Activated naive CD8-positive, alpha-beta T cell treated with anti-CD3 and anti-CD28 coated beads, Interleukin-2, amount 10 ng/mL, durations not matched to agents 7 days and 5 days (primary cell): ENCODE measurements at regions not wholly inside any gene's neighbourhood (a gene's known extent, or its start where the extent isn't known, plus 50 kb on each side); places are given as distances from the start of the nearest gene placed in this dataset.

Experiments used
- ATAC-seq: fragments of 150-1000 bp; cut with Tn5 transposase; one replicate; pipeline ENCODE4 v1.10.0; 2021; ENCODE audit warnings: low read depth, moderate library complexity
- POLR2A ChIA-PET: fragments of 350-600 bp; sonication (Branson Sonifier 250); formaldehyde crosslinking; loops from one replicate; lab custom pipeline; 2021; ENCODE audit warnings: antibody characterized with exemption; lab: Charles Lee
- DNase-seq: peaks from one replicate; pipeline ENCODE4 v3.0.0; 2021
- H3K27ac Mint-ChIP-seq: one replicate; pipeline ENCODE4 v1.8.0; 2022; ENCODE audit warnings: mild to moderate bottlenecking, mixed read lengths
- H3K27me3 Mint-ChIP-seq: one replicate; pipeline ENCODE4 v1.8.0; 2022; ENCODE audit warnings: mild to moderate bottlenecking, moderate library complexity, mixed read lengths
- H3K36me3 Mint-ChIP-seq: one replicate; pipeline ENCODE4 v1.8.0; 2021; ENCODE audit warnings: mild to moderate bottlenecking, mixed read lengths
- H3K4me1 Mint-ChIP-seq: one replicate; pipeline ENCODE4 v1.8.0; 2021; ENCODE audit warnings: mixed read lengths
- H3K4me3 Mint-ChIP-seq: one replicate; pipeline ENCODE4 v1.8.0; 2022; ENCODE audit warnings: mild to moderate bottlenecking, moderate library complexity, mixed read lengths
- H3K9me3 Mint-ChIP-seq: one replicate; pipeline ENCODE4 v1.8.0; 2021; ENCODE audit warnings: mixed read lengths

- ATAC-seq = no peak
- Mint-ChIP-seq H3K4me1 (no peaks in the 10 kb centered on the region), H3K9me3 (no peaks in the 10 kb centered on the region), H3K36me3 (no peaks in the 10 kb centered on the region), H3K27ac (no peak overlapping the region), H3K4me3 (no peak overlapping the region), H3K27me3 (no peaks in the 10 kb centered on the region)
- POLR2A ChIA-PET = no interaction called here
- DNase-seq = no peak
Observed at GRCh38 chr12:82130762-82131161, 227.4 kb downstream of the CCDC59 start.

- Mint-ChIP-seq H3K27me3 (no peaks in the 10 kb centered on the region), H3K9me3 (peaks cover 1% of the 10 kb centered on the region), H3K36me3 (no peaks in the 10 kb centered on the region), H3K27ac (no peak overlapping the region), H3K4me3 (no peak overlapping the region), H3K4me1 (no peaks in the 10 kb centered on the region)
- ATAC-seq (no peak), DNase-seq (no peak)
- POLR2A ChIA-PET = no interaction called here
Observed at GRCh38 chr12:82124711-82125380, 233.3 kb downstream of the CCDC59 start.

DNA sequence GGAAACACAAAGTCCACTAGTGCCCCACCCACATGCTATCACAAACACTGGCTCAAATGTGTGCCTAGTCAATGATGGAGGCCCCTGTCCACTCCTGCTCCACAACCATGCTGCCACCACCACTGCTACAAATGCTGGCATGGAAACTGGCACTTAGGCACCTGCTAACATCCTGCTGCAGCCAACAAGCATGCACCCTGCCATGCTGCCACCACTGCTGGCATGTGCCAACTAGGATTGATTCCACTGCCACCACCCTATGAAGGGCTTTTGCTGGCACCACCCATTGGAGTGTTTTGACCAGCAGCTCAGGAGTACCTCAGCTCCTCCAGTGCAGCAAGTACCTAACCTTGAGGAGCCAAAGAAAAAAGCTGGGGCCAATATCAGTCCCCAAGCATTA, 236.6 kb downstream of the CCDC59 start:
- Mint-ChIP-seq H3K4me3 (no peak overlapping the region), H3K4me1 (no peaks in the 10 kb centered on the region), H3K27me3 (no peaks in the 10 kb centered on the region), H3K36me3 (no peaks in the 10 kb centered on the region), H3K9me3 (peaks cover 3% of the 10 kb centered on the region), H3K27ac (no peak overlapping the region)
- POLR2A ChIA-PET = no interaction called here
- DNase-seq (no peak), ATAC-seq (no peak)

DNA sequence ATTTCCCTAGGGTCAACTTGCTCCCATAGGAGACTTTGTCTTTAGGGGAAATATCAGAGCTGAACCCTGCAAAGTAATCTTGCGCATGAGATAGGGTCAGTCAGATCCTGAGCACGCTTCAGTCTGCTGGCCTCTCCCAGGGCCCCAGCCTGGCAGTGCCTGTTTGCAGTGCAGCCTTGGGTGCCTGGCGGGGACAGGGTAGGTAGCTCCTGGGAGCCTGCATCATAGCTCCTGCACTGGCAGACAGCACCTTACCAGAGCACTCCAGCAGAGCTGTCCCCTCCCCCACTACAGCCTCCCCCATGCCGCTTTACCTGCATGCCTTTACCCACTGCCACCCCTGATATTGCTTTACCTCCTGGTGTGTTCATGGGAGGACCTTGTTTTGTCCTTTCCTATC, 237.3 kb downstream of the CCDC59 start:
- Mint-ChIP-seq H3K4me1 (no peaks in the 10 kb centered on the region), H3K27me3 (no peaks in the 10 kb centered on the region), H3K9me3 (peaks cover 3% of the 10 kb centered on the region), H3K27ac (no peak overlapping the region), H3K36me3 (no peaks in the 10 kb centered on the region), H3K4me3 (no peak overlapping the region)
- DNase-seq = no peak
- POLR2A ChIA-PET = no interaction called here
- ATAC-seq = no peak

- H3K9me3 Mint-ChIP-seq = no peaks in the 10 kb centered on the region
- H3K36me3 Mint-ChIP-seq = no peaks in the 10 kb centered on the region
- ATAC-seq (no peak), DNase-seq (no peak)
- no peak overlapping the region for H3K4me3 Mint-ChIP-seq
- POLR2A ChIA-PET = no interaction called here
- H3K27me3 Mint-ChIP-seq = no peaks in the 10 kb centered on the region
- H3K4me1 Mint-ChIP-seq = no peaks in the 10 kb centered on the region
- no peak overlapping the region for H3K27ac Mint-ChIP-seq
Observed at GRCh38 chr12:82109243-82109642, 248.9 kb downstream of the CCDC59 start.

DNA sequence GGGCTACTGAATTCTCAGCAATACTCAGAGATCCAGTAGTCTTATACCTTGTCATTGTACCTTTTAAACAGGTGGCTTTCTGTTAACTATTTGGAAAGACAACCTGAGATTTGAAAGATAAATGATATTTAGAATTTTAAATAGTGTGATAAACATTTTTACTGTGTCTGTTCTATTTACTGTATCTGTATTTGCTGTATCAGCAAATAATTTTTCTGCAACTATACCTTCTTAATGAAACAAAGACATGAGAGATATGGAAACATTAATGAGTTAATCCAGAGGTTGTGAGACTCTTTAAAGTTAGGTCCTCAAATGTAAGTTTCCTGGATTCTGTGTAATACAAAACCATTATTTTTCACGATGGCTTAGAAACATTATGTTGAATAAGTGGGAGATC, 249.6 kb downstream of the CCDC59 start:
- no peaks in the 10 kb centered on the region for H3K27me3 Mint-ChIP-seq
- H3K27ac Mint-ChIP-seq = no peak overlapping the region
- no peak overlapping the region for H3K4me3 Mint-ChIP-seq
- H3K9me3 Mint-ChIP-seq = no peaks in the 10 kb centered on the region
- ATAC-seq (no peak), DNase-seq (no peak)
- POLR2A ChIA-PET = no interaction called here
- no peaks in the 10 kb centered on the region for H3K4me1 Mint-ChIP-seq
- no peaks in the 10 kb centered on the region for H3K36me3 Mint-ChIP-seq

GRCh38 chr12:82099216-82099615, 259.0 kb downstream of the CCDC59 start:
- ATAC-seq (no peak), DNase-seq (no peak)
- POLR2A ChIA-PET = no interaction called here
- Mint-ChIP-seq H3K36me3 (no peaks in the 10 kb centered on the region), H3K27ac (no peak overlapping the region), H3K27me3 (no peaks in the 10 kb centered on the region), H3K4me3 (no peak overlapping the region), H3K4me1 (no peaks in the 10 kb centered on the region), H3K9me3 (no peaks in the 10 kb centered on the region)

DNA sequence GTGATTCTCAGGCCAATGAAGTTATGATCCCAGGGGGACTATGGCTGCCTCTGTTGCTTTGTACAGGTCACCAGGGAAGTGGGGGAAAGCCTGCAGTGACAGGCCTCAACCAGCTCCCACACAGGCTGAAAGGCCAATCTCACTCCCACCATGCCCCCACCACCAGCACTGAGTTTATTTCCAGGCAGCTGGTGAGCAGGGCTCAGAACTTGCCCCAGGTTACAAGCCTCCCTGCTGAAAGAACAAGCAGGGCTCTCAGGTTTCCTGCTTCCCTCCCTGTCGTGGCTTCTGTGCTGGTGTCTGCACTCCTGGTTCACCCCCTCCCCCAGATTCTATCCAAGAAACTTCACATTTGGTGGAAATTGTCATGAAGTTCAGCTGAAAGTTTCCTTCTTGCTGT, 260.3 kb downstream of the CCDC59 start:
- H3K9me3 Mint-ChIP-seq = no peaks in the 10 kb centered on the region
- H3K4me1 Mint-ChIP-seq = no peaks in the 10 kb centered on the region
- no peaks in the 10 kb centered on the region for H3K27me3 Mint-ChIP-seq
- H3K4me3 Mint-ChIP-seq = no peak overlapping the region
- H3K27ac Mint-ChIP-seq = no peak overlapping the region
- POLR2A ChIA-PET = no interaction called here
- DNase-seq (no peak), ATAC-seq (no peak)
- H3K36me3 Mint-ChIP-seq = no peaks in the 10 kb centered on the region

DNA sequence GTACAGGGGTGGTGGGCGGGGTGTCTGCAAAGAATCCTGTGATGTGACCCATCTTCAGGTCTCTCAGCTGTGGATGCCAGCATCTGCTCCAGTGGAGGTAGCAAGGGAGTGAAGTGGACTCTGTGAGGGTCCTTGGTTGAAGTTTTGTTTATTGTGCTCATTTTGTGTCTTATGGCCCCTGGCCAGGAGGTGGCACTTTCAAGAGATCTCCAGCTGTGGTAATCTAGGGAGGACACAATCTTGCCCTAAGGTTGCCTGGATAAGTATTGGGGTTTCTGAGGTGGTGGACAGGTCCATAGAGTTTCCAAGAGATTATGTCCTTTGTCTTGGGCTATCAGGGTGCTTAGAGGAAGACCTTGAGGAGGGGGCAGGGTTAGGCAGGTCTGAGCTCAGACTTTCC, 260.7 kb downstream of the CCDC59 start:
- H3K9me3 Mint-ChIP-seq = no peaks in the 10 kb centered on the region
- H3K4me3 Mint-ChIP-seq = no peak overlapping the region
- H3K4me1 Mint-ChIP-seq = no peaks in the 10 kb centered on the region
- no peaks in the 10 kb centered on the region for H3K27me3 Mint-ChIP-seq
- no peak for ATAC-seq
- POLR2A ChIA-PET = no interaction called here
- no peak overlapping the region for H3K27ac Mint-ChIP-seq
- H3K36me3 Mint-ChIP-seq = no peaks in the 10 kb centered on the region
- DNase-seq = no peak

DNA sequence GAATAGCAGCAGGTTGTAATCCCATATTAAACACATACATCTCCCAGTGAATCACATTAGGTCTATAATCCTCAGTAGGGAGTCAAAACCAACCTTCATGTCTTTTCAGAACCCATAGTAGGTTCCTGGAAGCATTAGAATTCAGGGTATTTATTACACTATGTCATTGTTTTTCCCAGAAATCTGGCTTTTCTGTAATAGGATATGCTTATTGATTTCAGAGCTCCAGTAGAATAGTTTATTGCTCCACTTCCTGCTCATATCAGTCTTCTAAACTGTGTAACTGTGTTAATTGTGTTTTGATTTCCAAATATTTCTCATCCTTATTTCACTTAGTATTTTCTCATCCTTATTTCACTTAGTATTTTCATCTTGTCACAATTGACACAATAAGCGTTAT, 268.0 kb downstream of the CCDC59 start:
- no peak for DNase-seq
- Mint-ChIP-seq H3K4me1 (no peaks in the 10 kb centered on the region), H3K27ac (no peak overlapping the region), H3K27me3 (no peaks in the 10 kb centered on the region), H3K4me3 (no peak overlapping the region), H3K9me3 (no peaks in the 10 kb centered on the region), H3K36me3 (no peaks in the 10 kb centered on the region)
- no peak for ATAC-seq
- POLR2A ChIA-PET = no interaction called here

GRCh38 chr12:82089369-82090121, 268.6 kb downstream of the CCDC59 start:
- ATAC-seq = no peak
- Mint-ChIP-seq H3K4me3 (no peak overlapping the region), H3K27ac (no peak overlapping the region), H3K9me3 (no peaks in the 10 kb centered on the region), H3K27me3 (no peaks in the 10 kb centered on the region), H3K36me3 (no peaks in the 10 kb centered on the region), H3K4me1 (no peaks in the 10 kb centered on the region)
- no peak for DNase-seq
- POLR2A ChIA-PET = no interaction called here

- H3K36me3 Mint-ChIP-seq = no peaks in the 10 kb centered on the region
- no peak overlapping the region for H3K4me3 Mint-ChIP-seq
- H3K27me3 Mint-ChIP-seq = no peaks in the 10 kb centered on the region
- no peaks in the 10 kb centered on the region for H3K9me3 Mint-ChIP-seq
- DNase-seq = no peak
- ATAC-seq = no peak
- POLR2A ChIA-PET = no interaction called here
- no peak overlapping the region for H3K27ac Mint-ChIP-seq
- H3K4me1 Mint-ChIP-seq = no peaks in the 10 kb centered on the region
Observed at GRCh38 chr12:82082501-82082900, 275.7 kb downstream of the CCDC59 start.

GRCh38 chr12:82069931-82070514, 288.2 kb downstream of the CCDC59 start:
- no peaks in the 10 kb centered on the region for H3K9me3 Mint-ChIP-seq
- no peaks in the 10 kb centered on the region for H3K27me3 Mint-ChIP-seq
- H3K36me3 Mint-ChIP-seq = no peaks in the 10 kb centered on the region
- no peak overlapping the region for H3K27ac Mint-ChIP-seq
- DNase-seq = no peak
- no peak overlapping the region for H3K4me3 Mint-ChIP-seq
- POLR2A ChIA-PET = no interaction called here
- no peak for ATAC-seq
- no peaks in the 10 kb centered on the region for H3K4me1 Mint-ChIP-seq

DNA sequence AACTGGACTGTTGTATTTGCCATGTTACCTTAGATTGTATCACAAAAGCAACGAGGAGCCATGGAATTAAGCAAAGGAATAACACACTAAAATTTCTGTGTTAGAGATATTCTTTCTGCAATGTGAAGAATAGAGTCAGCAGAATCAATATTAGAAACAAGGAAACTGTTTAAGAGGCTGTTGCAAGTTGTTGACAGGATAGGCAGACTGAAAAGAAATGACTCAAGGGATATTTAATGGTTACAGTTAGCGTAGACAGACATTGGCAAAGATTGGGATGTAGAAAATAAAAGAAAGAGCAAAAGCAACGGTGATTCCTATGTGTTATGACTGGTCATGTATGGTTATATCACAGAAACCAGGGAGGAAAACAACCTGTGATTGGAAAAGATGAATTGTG, 299.0 kb upstream of the PPFIA2 start:
- no peaks in the 10 kb centered on the region for H3K36me3 Mint-ChIP-seq
- H3K27me3 Mint-ChIP-seq = no peaks in the 10 kb centered on the region
- POLR2A ChIA-PET = no interaction called here
- no peak for ATAC-seq
- no peak overlapping the region for H3K27ac Mint-ChIP-seq
- H3K4me3 Mint-ChIP-seq = no peak overlapping the region
- no peaks in the 10 kb centered on the region for H3K4me1 Mint-ChIP-seq
- no peak for DNase-seq
- H3K9me3 Mint-ChIP-seq = no peaks in the 10 kb centered on the region
